GM18511 (cell line): ENCODE measurements at regions not wholly inside any gene's neighbourhood (a gene's known extent, or its start where the extent isn't known, plus 50 kb on each side); places are given as distances from the start of the nearest gene placed in this dataset.
"Not testable (repeated sequence)": the region's sequence is repeated elsewhere in the genome, so short reads cannot be mapped to it uniquely, and the experiment has no call there.

Experiments
- ATAC-seq: cut with Tn5 transposase; IDR thresholded peaks from one replicate; pipeline ENCODE4 v1.9.1; 2021; ENCODE audit warnings: mild to moderate bottlenecking, moderate library complexity; ENCODE audit not compliant: unreplicated experiment

- ATAC-seq: peak; percentile 42
These were observed 201.7 kb upstream of the PRDM1 start for GRCh38 chr6:105884426-105884825.

- peak; percentile 5 for ATAC-seq
These were observed 202.1 kb upstream of the PRDM1 start for GRCh38 chr6:105884011-105884410.

GRCh38 chr6:105882828-105883227, 203.3 kb upstream of the PRDM1 start:
- ATAC-seq: no peak

- no peak for ATAC-seq
These were observed 203.9 kb upstream of the PRDM1 start for GRCh38 chr6:105882121-105882803.

- no peak for ATAC-seq
These were observed 204.5 kb upstream of the PRDM1 start for GRCh38 chr6:105881608-105882007.

- peak; percentile 67 for ATAC-seq
These were observed 206.1 kb upstream of the PRDM1 start for GRCh38 chr6:105880030-105880492.

- ATAC-seq: no peak
These were observed 207.0 kb upstream of the PRDM1 start for GRCh38 chr6:105879146-105879545.

GRCh38 chr6:105875974-105876640, 210.0 kb upstream of the PRDM1 start:
- ATAC-seq: no peak

GRCh38 chr6:105874835-105875626, 211.1 kb upstream of the PRDM1 start:
- ATAC-seq: no peak

- ATAC-seq: no peak
These were observed 212.3 kb upstream of the PRDM1 start for GRCh38 chr6:105873799-105874198.

- no peak for ATAC-seq
These were observed 212.9 kb upstream of the PRDM1 start for GRCh38 chr6:105873211-105873704.

- no peak for ATAC-seq
These were observed 213.9 kb upstream of the PRDM1 start for GRCh38 chr6:105872249-105872648.

GRCh38 chr6:105871542-105871941, 214.6 kb upstream of the PRDM1 start:
- ATAC-seq: no peak

- ATAC-seq: no peak
These were observed 216.2 kb upstream of the PRDM1 start for GRCh38 chr6:105869835-105870440.

GRCh38 chr6:105868823-105869460, 217.2 kb upstream of the PRDM1 start:
- ATAC-seq: no peak

- no peak for ATAC-seq
These were observed 218.3 kb upstream of the PRDM1 start for GRCh38 chr6:105867821-105868220.

- no peak for ATAC-seq
These were observed 218.9 kb upstream of the PRDM1 start for GRCh38 chr6:105867277-105867676.

GRCh38 chr6:105862936-105863607, 223.1 kb upstream of the PRDM1 start:
- ATAC-seq: peak; percentile 79

GRCh38 chr6:105860927-105861326, 225.2 kb upstream of the PRDM1 start:
- ATAC-seq: not testable (repeated sequence)

GRCh38 chr6:105859457-105859856, 226.7 kb upstream of the PRDM1 start:
- ATAC-seq: no peak
